Midbrain (tissue), 1 donor: ENCODE measurements at regions not wholly inside any gene's neighbourhood (a gene's known extent, or its start where the extent isn't known, plus 50 kb on each side); places are given as distances from the start of the nearest gene placed in this dataset.

Source experiments
- DNase-seq: peaks from one replicate; lab custom pipeline; 2025; lab: John Stamatoyannopoulos, UW

GRCh38 chr10:3016016-3016415 lies 51.3 kb upstream of the PFKP start:
- DNase-seq, result no peak

- no peak for DNase-seq
Observed at GRCh38 chr10:3014968-3015367, 52.4 kb upstream of the PFKP start.

GRCh38 chr10:3012223-3012622 lies 55.1 kb upstream of the PFKP start:
- no peak for DNase-seq

- no peak for DNase-seq
Observed at GRCh38 chr10:3010816-3011460, 56.4 kb upstream of the PFKP start.

GRCh38 chr10:3010334-3010733 lies 57.0 kb upstream of the PFKP start:
- no peak for DNase-seq

- no peak for DNase-seq
Observed at GRCh38 chr10:3009341-3009740, 58.0 kb upstream of the PFKP start.

- DNase-seq, result no peak
Observed at GRCh38 chr10:3008518-3009195, 58.7 kb upstream of the PFKP start.

GRCh38 chr10:3006607-3007006 lies 60.7 kb upstream of the PFKP start:
- no peak for DNase-seq

GRCh38 chr10:3006093-3006492 lies 61.3 kb upstream of the PFKP start:
- DNase-seq, result no peak

- DNase-seq, result no peak
Observed at GRCh38 chr10:3002304-3002703, 65.0 kb upstream of the PFKP start.

GRCh38 chr10:3000048-3000447 lies 67.3 kb upstream of the PFKP start:
- no peak for DNase-seq

GRCh38 chr10:2994221-2994961 lies 73.0 kb upstream of the PFKP start:
- DNase-seq, result no peak

GRCh38 chr10:2993636-2994035 lies 73.7 kb upstream of the PFKP start:
- no peak for DNase-seq

GRCh38 chr10:2992401-2993198 lies 74.7 kb upstream of the PFKP start:
- no peak for DNase-seq

GRCh38 chr10:2990764-2991163 lies 76.6 kb upstream of the PFKP start:
- DNase-seq, result no peak

- DNase-seq, result no peak
Observed at GRCh38 chr10:2989292-2989947, 77.9 kb upstream of the PFKP start.

- no peak for DNase-seq
Observed at GRCh38 chr10:2987185-2987768, 80.1 kb upstream of the PFKP start.

- DNase-seq, result no peak
Observed at GRCh38 chr10:2986391-2986801, 81.0 kb upstream of the PFKP start.

- no peak for DNase-seq
Observed at GRCh38 chr10:2985729-2986232, 81.6 kb upstream of the PFKP start.

GRCh38 chr10:2984682-2985081 lies 82.7 kb upstream of the PFKP start:
- no peak for DNase-seq

- DNase-seq, result no peak
Observed at GRCh38 chr10:2982146-2982545, 85.2 kb upstream of the PFKP start.
